HEK293T (cell line): ENCODE measurements at regions not wholly inside any gene's neighbourhood (a gene's known extent, or its start where the extent isn't known, plus 50 kb on each side); places are given as distances from the start of the nearest gene placed in this dataset.

Source experiments
- CTCF ChIA-PET: fragments of 350-600 bp; formaldehyde crosslinking; extraction: SDS; loops from one replicate; lab custom pipeline; 2021; ENCODE audit warnings: antibody characterized with exemption, inconsistent platforms; lab: Yijun Ruan, JAX
- POLR2A ChIA-PET: fragments of 350-600 bp; formaldehyde crosslinking; extraction: SDS; loops from one replicate; lab custom pipeline; 2020; ENCODE audit warnings: antibody characterized with exemption, inconsistent platforms; lab: Yijun Ruan, JAX
- DNase-seq: peaks from one replicate; pipeline ENCODE4 v3.0.0; 2012; ENCODE audit warnings: mixed read lengths; ENCODE audit errors: extremely low spot score
- ARNT ChIP-seq: fragments of 450-650 bp; IDR thresholded peaks from 2 replicates; pipeline ENCODE4 v1.6.1; 2017; ENCODE audit warnings: mild to moderate bottlenecking
- BHLHE40 ChIP-seq: fragments of 450-650 bp; IDR thresholded peaks from 2 replicates; pipeline ENCODE4 v1.6.1; 2016; ENCODE audit warnings: mild to moderate bottlenecking, moderate library complexity, borderline replicate concordance
- CTBP1 ChIP-seq: fragments of 450-650 bp; IDR thresholded peaks from 2 replicates; pipeline ENCODE4 v1.6.1; 2016; ENCODE audit warnings: borderline replicate concordance
- ELF4 ChIP-seq: fragments of 450-650 bp; IDR thresholded peaks from 2 replicates; pipeline ENCODE4 v1.6.1; 2017; ENCODE audit warnings: antibody characterized with exemption
- FOXA1 ChIP-seq: fragments of 450-650 bp; IDR thresholded peaks from 2 replicates; pipeline ENCODE4 v1.6.1; 2016; ENCODE audit warnings: mild to moderate bottlenecking
- FOXK2 ChIP-seq: fragments of 450-650 bp; IDR thresholded peaks from 2 replicates; pipeline ENCODE4 v1.6.1; 2016; ENCODE audit warnings: mild to moderate bottlenecking
- FOXM1 ChIP-seq: fragments of 450-650 bp; IDR thresholded peaks from 2 replicates; pipeline ENCODE4 v1.6.1; 2017; ENCODE audit warnings: mild to moderate bottlenecking, borderline replicate concordance
- HDGF ChIP-seq: fragments of 450-650 bp; IDR thresholded peaks from 2 replicates; pipeline ENCODE4 v1.6.1; 2017; ENCODE audit warnings: antibody characterized with exemption, borderline replicate concordance
- L3MBTL2 ChIP-seq: fragments of 450-650 bp; conservative IDR thresholded peaks from 2 replicates; pipeline ENCODE4 v1.6.1; 2016; ENCODE audit warnings: mild to moderate bottlenecking
- LEF1 ChIP-seq: fragments of 450-650 bp; IDR thresholded peaks from 2 replicates; pipeline ENCODE4 v1.6.1; 2017; ENCODE audit warnings: mild to moderate bottlenecking, borderline replicate concordance
- NFRKB ChIP-seq: fragments of 450-650 bp; IDR thresholded peaks from 2 replicates; pipeline ENCODE4 v1.6.1; 2016; ENCODE audit warnings: mild to moderate bottlenecking, moderate library complexity
- SP1 ChIP-seq: fragments of 450-650 bp; IDR thresholded peaks from 2 replicates; pipeline ENCODE4 v1.6.1; 2017
- SUZ12 ChIP-seq: fragments of 450-650 bp; IDR thresholded peaks from 2 replicates; pipeline ENCODE4 v1.6.1; 2016; ENCODE audit warnings: mild to moderate bottlenecking
- TARDBP ChIP-seq: fragments of 450-650 bp; IDR thresholded peaks from 2 replicates; pipeline ENCODE4 v1.6.1; 2016
- ZNF384 ChIP-seq: fragments of 450-650 bp; IDR thresholded peaks from 2 replicates; pipeline ENCODE4 v1.6.1; 2016
- TF ChIP-seq, protein P1 (sequence below): fragments of 450-650 bp; IDR thresholded peaks from 2 replicates; pipeline ENCODE4 v1.6.1; 2016

DNA sequence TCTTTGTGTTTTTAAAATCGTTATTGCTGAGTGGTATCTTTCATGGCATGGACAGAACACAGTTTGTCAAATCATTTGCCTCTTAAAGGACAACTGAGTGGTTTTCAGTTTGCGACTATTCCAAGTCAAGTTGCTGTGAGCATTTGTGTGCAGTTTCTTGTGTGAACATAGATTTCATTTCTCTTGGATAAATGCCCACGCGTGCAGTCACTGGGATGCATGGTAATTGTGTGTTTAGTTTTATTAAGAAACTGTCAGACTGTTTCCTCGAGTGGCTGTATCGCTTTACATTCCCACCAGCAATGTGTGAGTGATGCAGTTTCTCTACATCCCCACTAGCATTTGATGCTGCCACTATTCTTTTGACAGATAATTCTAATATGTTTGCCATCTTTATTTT is 154.0 kb upstream of the ARL4C start:
- CTCF ChIA-PET, result no interaction called here

DNA sequence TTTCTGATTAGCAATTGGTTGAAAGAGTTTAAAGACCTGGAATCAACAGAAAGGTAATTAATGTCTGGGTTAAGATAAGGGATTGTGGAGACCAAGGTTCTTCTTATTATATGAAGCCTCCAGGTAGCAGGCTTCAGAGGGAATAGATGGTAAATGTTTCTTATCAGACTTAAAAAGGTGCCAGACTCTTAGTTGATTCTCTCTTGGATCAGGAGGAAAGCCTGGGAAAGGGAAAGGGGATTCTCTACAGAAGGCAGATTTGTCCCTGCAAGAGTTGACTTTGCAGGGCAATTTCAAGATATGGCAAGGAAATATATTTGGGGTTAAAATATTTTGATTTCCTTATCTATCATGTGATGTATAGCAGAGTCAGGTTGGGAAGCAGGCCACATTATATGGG is 153.1 kb upstream of the ARL4C start:
- POLR2A ChIA-PET, result no interaction called here
- no peak for DNase-seq
- CTCF ChIA-PET, result no interaction called here
- no peak for TF ChIP-seq ARNT
- no peak for TF ChIP-seq BHLHE40
- TF ChIP-seq CTBP1, result no peak
- no peak for TF ChIP-seq ELF4
- TF ChIP-seq SP1, result no peak
- no peak for TF ChIP-seq LEF1
- TF ChIP-seq HDGF, result no peak
- TF ChIP-seq ZNF384, result no peak
- no peak for TF ChIP-seq NFRKB

More for the DNA sequence above, 154.0 kb upstream of the ARL4C start:
- TF ChIP-seq L3MBTL2, result no peak
- no peak for TF ChIP-seq SP1
- TF ChIP-seq FOXM1, result no peak
- TF ChIP-seq BHLHE40, result no peak
- TF ChIP-seq CTBP1, result no peak
- TF ChIP-seq ZNF384, result no peak
- TF ChIP-seq FOXA1, result no peak
- TF ChIP-seq TARDBP, result no peak
- TF ChIP-seq SUZ12, result no peak
- TF ChIP-seq ELF4, result no peak
- TF ChIP-seq HDGF, result no peak
- no peak for DNase-seq
- POLR2A ChIA-PET, result no interaction called here

DNA sequence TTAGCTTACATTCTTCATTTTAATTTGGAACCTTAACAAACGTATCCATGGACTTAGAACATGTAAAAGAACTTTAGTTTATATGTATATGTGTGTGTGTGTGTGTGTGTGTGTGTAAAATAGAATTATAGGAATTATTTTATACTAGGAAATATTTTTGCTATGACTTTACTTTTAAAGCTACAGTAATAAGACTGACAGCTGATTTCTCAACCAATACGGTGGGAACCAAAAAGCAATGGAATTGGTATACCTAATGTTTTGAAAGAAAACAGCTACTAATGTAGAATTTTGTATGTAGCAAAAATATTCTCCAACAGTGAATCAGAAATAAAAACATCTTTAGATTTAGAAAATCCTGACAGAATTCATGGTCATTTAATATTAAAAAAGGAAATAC is 146.5 kb upstream of the ARL4C start:
- CTCF ChIA-PET, result no interaction called here
- no peak for TF ChIP-seq FOXM1
- no peak for TF ChIP-seq SP1
- TF ChIP-seq NFRKB, result no peak
- TF ChIP-seq LEF1, result no peak
- POLR2A ChIA-PET, result no interaction called here
- DNase-seq, result no peak

DNA sequence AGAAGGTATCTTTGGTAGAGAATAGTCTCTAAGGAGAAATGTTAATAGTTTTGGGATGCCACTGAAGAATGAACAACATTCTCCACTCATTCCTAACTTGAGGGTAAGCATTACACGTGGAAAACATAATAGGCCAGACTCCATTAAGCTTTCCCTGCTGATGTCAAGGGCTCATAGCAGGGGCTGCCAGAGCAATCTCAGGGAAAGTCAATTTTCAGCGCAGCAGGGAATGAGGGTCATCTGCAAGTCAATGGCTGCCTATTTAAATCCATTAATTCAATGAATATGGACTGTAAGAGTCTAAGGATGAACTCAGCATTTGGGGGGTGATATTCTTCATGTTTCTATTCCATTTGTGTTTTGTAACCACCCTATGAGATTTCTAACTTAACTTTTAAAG is 144.2 kb upstream of the ARL4C start:
- ChIA-PET POLR2A (no interaction called here), CTCF (no interaction called here)
- DNase-seq, result no peak
- TF ChIP-seq LEF1 (no peak), FOXK2 (no peak)

DNA sequence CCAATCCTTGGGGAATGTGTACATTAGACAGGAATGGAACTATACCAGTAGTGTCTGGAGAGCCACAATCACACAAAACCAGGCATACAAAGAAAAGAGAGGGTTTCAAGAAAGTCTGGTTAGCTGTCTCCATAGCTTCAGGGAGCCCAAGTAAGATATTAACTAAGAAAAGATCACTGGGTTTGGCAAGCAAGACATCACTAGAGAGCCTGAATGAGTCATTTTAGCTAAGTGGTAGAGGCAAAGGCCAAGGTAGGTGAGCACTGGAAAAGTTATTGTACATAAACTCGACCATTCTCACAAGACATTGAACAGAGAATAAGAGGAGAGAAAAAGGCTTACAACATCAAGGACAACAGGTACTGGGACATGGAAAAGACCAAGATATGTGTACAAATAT is 143.8 kb upstream of the ARL4C start:
- TF ChIP-seq FOXM1 (no peak), FOXK2 (no peak), SUZ12 (no peak), L3MBTL2 (no peak), ZNF384 (no peak), HDGF (no peak), NFRKB (no peak)
- ChIA-PET POLR2A (no interaction called here), CTCF (no interaction called here)
- no peak for DNase-seq

DNA sequence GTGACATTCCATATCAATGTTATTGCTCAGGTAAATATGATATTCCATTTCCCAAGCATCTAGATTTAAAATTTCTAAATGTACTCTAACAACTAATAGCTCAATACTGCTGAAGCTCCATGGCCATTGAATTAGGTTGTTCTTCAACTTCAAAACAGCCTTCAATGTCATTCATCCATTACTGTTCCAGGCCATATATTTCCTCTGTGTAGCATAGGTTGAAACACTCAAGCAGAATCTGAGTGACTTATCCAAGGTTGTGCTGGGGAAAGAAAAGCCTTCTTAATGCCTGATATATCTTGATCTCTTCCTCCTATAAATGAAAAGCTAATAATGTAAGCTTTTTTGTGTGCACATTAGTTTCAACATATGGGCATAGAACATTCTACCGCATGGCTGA is 142.1 kb upstream of the ARL4C start:
- POLR2A ChIA-PET, result no interaction called here
- DNase-seq, result no peak
- TF ChIP-seq HDGF (no peak), ZNF384 (no peak), FOXK2 (no peak)
- CTCF ChIA-PET, result no interaction called here

DNA sequence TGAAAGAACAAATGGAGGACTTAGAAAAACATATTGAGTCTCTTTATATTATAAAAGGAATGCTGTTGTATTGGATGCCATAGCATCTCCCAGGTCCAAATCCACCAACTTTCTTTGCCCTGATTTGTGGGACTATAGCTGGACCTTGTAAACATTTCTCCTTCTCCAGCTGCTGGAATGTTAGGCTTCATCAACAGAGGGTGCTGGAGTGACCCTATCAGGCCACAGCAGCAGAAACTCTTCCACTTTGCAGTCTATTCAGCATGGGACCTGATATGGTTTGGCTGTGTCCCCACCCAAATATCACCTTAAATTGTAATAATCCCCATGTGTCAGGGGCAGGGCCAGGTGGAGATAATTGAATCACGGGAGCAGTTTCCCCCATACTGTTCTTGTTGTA is 138.4 kb upstream of the ARL4C start:
- DNase-seq, result no peak
- TF ChIP-seq ELF4 (no peak), HDGF (no peak), FOXK2 (no peak), SUZ12 (no peak), L3MBTL2 (no peak), FOXM1 (no peak)
- TF ChIP-seq, protein P1, sequence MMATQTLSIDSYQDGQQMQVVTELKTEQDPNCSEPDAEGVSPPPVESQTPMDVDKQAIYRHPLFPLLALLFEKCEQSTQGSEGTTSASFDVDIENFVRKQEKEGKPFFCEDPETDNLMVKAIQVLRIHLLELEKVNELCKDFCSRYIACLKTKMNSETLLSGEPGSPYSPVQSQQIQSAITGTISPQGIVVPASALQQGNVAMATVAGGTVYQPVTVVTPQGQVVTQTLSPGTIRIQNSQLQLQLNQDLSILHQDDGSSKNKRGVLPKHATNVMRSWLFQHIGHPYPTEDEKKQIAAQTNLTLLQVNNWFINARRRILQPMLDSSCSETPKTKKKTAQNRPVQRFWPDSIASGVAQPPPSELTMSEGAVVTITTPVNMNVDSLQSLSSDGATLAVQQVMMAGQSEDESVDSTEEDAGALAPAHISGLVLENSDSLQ, result no peak
- POLR2A ChIA-PET, result no interaction called here
- CTCF ChIA-PET, result no interaction called here

DNA sequence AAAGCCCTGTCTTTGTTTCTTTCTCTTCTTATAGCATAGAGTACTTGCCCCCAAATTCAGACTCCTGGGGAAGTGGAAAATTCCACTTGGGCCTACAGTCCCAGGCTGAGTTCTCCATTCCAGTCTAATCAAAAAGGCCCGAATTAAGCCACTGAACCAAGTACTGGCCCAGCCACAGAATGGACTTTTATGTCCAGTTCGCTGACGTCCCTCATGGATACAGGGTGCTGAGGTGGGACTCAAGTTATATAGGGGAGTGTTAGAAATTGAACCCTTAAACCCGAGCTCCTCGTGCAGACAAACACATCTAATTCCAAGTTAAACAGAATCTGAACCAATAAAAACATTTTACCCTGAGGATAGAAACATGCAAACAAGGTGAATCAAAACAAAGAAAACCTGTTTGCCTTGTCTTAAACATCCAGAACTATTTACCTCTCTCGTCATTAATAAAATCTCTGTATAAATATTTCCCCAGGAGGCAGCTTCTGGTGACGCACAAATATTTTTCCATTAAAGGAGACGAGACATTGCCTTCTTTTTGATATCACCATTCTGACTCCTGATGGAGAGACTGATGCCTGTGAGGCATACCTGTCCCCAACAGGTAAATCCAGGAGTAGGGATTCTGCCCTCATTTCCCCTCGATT is 136.8 kb upstream of the ARL4C start:
- CTCF ChIA-PET, result interaction anchor here (0.6 kb wide), 1 partner anchor 28 kb away, joined by 3 read pairs; no protein-coding TSS in a partner anchor
- TF ChIP-seq FOXM1 (no peak), SP1 (no peak), FOXK2 (no peak), ARNT (no peak), ZNF384 (no peak), BHLHE40 (no peak), TARDBP (no peak), SUZ12 (no peak), CTBP1 (no peak)
- TF ChIP-seq, protein P1, result no peak
- DNase-seq, result no peak
- POLR2A ChIA-PET, result no interaction called here
